ENCODE measurements at regions not wholly inside any gene's neighbourhood (a gene's known extent, or its start where the extent isn't known, plus 50 kb on each side); places are given as distances from the start of the nearest gene placed in this dataset.

GRCh38 chr1:187809549-187809948 is 980.8 kb downstream of the PLA2G4A start:
- no peak for TF ChIP-seq CTCF (conservative IDR thresholded peaks at IDR 0.05; ENCODE audit: low read length)
- no peak for TF ChIP-seq EZH2phosphoT487 (IDR thresholded peaks at IDR 0.05; ENCODE audit: borderline replicate concordance, low read depth, low read length)

Data from OCI-LY7 (cell line).